ENCODE measurements at regions not wholly inside any gene's neighbourhood (a gene's known extent, or its start where the extent isn't known, plus 50 kb on each side); places are given as distances from the start of the nearest gene placed in this dataset.

GRCh38 chr4:79623021-79623870, 215.2 kb upstream of the GK2 start:
- H3K4me3 ChIP-seq (ENCODE audit: low read depth, low read length), result no peak overlapping the region
- in situ Hi-C loops (cut with HindIII; ENCODE audit: low sequenced_read_pairs), result no loop called here
- no peak for TF ChIP-seq CTCF (IDR thresholded peaks at IDR 0.05; ENCODE audit: low read depth, low read length)
- DNase-seq (ENCODE audit: low read depth, low spot score), result no peak

GRCh38 chr4:79621061-79621460, 213.0 kb upstream of the GK2 start:
- in situ Hi-C loops (cut with HindIII; ENCODE audit: low sequenced_read_pairs), result no loop called here
- H3K4me3 ChIP-seq (ENCODE audit: low read depth, low read length), result no peak overlapping the region
- no peak for TF ChIP-seq CTCF (IDR thresholded peaks at IDR 0.05; ENCODE audit: low read depth, low read length)

GRCh38 chr4:79620617-79621016, 212.6 kb upstream of the GK2 start:
- no peak for DNase-seq (ENCODE audit: low read depth, low spot score)
- no peak for TF ChIP-seq CTCF (IDR thresholded peaks at IDR 0.05; ENCODE audit: low read depth, low read length)
- in situ Hi-C loops (cut with HindIII; ENCODE audit: low sequenced_read_pairs), result no loop called here
- no peak overlapping the region for H3K4me3 ChIP-seq (ENCODE audit: low read depth, low read length)

More at GRCh38 chr4:79621061-79621460, 213.0 kb upstream of the GK2 start:
- no peak for DNase-seq (ENCODE audit: low read depth, low spot score)

GRCh38 chr4:79613269-79613935, 205.4 kb upstream of the GK2 start:
- no peak overlapping the region for H3K4me3 ChIP-seq (ENCODE audit: low read depth, low read length)
- no peak for DNase-seq (ENCODE audit: low read depth, low spot score)
- in situ Hi-C loops (cut with HindIII; ENCODE audit: low sequenced_read_pairs), result no loop called here
- TF ChIP-seq CTCF (IDR thresholded peaks at IDR 0.05; ENCODE audit: low read depth, low read length), result no peak

GRCh38 chr4:79611026-79611425, 203.0 kb upstream of the GK2 start:
- DNase-seq (ENCODE audit: low read depth, low spot score), result no peak
- TF ChIP-seq CTCF (IDR thresholded peaks at IDR 0.05; ENCODE audit: low read depth, low read length), result no peak
- in situ Hi-C loops (cut with HindIII; ENCODE audit: low sequenced_read_pairs), result no loop called here
- no peak overlapping the region for H3K4me3 ChIP-seq (ENCODE audit: low read depth, low read length)

- H3K4me3 ChIP-seq (ENCODE audit: low read depth, low read length), result no peak overlapping the region
- TF ChIP-seq CTCF (IDR thresholded peaks at IDR 0.05; ENCODE audit: low read depth, low read length), result no peak
- peak; percentile 12 for DNase-seq (ENCODE audit: low read depth, low spot score)
- in situ Hi-C loops (cut with HindIII; ENCODE audit: low sequenced_read_pairs), result no loop called here
These were observed 201.8 kb upstream of the GK2 start for GRCh38 chr4:79609817-79610216.

Data from astrocyte of the spinal cord (primary cell).